RWPE2 (cell line): ENCODE measurements at regions not wholly inside any gene's neighbourhood (a gene's known extent, or its start where the extent isn't known, plus 50 kb on each side); places are given as distances from the start of the nearest gene placed in this dataset.

ENCODE experiments used
- ATAC-seq: fragments of 200-7000 bp; cut with Tn5 transposase; 3 replicates; pipeline ENCODE4 v1.9.1; 2021; ENCODE audit warnings: low read depth
- DNase-seq: peaks from one replicate; pipeline ENCODE4 v3.0.0-alpha.2; 2020; ENCODE audit warnings: low spot score
- H3K27ac ChIP-seq: fragments of 450-650 bp; 2 replicates; pipeline ENCODE4 v1.5.1; 2017; ENCODE audit warnings: mild to moderate bottlenecking; ENCODE audit not compliant: poor library complexity, severe bottlenecking
- H3K27me3 ChIP-seq: fragments of 250-450 bp; sonication (Bioruptor Pico); 2 replicates; pipeline ENCODE4 v1.5.1; 2021; ENCODE audit warnings: mild to moderate bottlenecking, moderate library complexity; ENCODE audit not compliant: insufficient read depth, poor library complexity, severe bottlenecking
- H3K36me3 ChIP-seq: fragments of 250-450 bp; sonication (Bioruptor Pico); 2 replicates; pipeline ENCODE4 v1.5.1; 2020; ENCODE audit warnings: low read depth, mild to moderate bottlenecking, moderate library complexity
- H3K4me1 ChIP-seq: fragments of 250-450 bp; sonication (Bioruptor Pico); 2 replicates; pipeline ENCODE4 v1.5.1; 2021; ENCODE audit warnings: mild to moderate bottlenecking, moderate library complexity; ENCODE audit not compliant: insufficient read depth, poor library complexity, severe bottlenecking
- H3K4me3 ChIP-seq: fragments of 250-450 bp; sonication (Bioruptor Pico); 2 replicates; pipeline ENCODE4 v1.5.1; 2021; ENCODE audit warnings: mild to moderate bottlenecking, moderate library complexity; ENCODE audit not compliant: severe bottlenecking
- H3K9me3 ChIP-seq: fragments of 250-450 bp; sonication (Bioruptor Pico); 2 replicates; pipeline ENCODE4 v1.5.1; 2021; ENCODE audit warnings: mild to moderate bottlenecking, moderate library complexity; ENCODE audit not compliant: severe bottlenecking
- TF ChIP-seq, protein P1 (sequence below): fragments of 450-650 bp; IDR thresholded peaks from one replicate; pipeline ENCODE4 v1.5.1; 2017; ENCODE audit warnings: mild to moderate bottlenecking, moderate library complexity; ENCODE audit not compliant: poor library complexity, severe bottlenecking

DNA sequence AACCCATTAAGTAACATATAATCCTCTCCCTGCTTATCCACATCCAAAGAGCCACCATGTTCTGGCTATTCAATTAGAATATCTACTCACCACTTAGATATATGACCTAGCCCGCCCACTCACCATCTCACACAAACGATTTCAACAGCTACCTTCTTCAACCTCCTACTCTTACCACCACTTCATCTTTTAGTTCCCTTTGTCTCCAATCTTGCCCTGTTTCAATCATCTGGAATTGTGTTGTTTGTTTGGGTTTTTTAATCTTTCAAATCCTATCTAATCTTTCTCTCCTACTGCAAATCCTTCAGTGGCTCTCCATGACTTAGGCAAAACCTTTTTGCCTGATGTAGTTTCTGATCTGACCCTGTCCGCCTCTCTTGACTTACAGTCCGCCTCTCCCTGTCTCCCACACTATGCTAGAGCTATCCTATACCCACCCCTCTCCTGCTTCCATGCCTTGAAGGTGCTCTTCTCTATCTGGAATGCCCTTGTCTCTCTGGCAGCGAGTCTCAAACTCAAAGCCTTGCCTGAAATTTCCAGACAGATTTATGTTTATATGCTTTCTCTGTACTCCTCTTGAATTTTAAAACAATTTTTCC is 161.0 kb upstream of the CRY1 start:
- DNase-seq (no peak), ATAC-seq (no peak)
- Histone ChIP-seq H3K27ac (no peak overlapping the region), H3K36me3 (no peaks in the 10 kb centered on the region), H3K27me3 (no peaks in the 10 kb centered on the region), H3K9me3 (no peaks in the 10 kb centered on the region), H3K4me1 (no peaks in the 10 kb centered on the region), H3K4me3 (no peak overlapping the region)
- TF ChIP-seq, protein P1, sequence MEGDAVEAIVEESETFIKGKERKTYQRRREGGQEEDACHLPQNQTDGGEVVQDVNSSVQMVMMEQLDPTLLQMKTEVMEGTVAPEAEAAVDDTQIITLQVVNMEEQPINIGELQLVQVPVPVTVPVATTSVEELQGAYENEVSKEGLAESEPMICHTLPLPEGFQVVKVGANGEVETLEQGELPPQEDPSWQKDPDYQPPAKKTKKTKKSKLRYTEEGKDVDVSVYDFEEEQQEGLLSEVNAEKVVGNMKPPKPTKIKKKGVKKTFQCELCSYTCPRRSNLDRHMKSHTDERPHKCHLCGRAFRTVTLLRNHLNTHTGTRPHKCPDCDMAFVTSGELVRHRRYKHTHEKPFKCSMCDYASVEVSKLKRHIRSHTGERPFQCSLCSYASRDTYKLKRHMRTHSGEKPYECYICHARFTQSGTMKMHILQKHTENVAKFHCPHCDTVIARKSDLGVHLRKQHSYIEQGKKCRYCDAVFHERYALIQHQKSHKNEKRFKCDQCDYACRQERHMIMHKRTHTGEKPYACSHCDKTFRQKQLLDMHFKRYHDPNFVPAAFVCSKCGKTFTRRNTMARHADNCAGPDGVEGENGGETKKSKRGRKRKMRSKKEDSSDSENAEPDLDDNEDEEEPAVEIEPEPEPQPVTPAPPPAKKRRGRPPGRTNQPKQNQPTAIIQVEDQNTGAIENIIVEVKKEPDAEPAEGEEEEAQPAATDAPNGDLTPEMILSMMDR, result no peak

DNA sequence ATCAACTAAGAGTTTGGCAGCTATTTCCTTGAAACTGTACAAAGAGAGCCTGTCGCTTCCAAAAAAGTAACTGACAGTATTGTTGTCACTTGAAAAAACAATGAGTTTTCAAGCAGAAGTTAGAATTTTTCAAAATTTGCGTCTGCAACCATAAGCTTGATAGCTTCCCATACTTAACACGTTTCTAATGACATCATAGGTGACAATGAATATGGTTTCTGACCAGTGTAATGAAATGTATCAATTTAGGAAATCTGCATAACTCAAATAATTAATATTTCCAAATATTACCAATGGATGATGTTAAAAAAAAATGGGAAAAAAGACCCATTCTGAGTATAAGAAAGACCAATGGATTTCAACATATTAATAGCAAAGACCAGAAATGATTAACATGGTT is 165.4 kb upstream of the CRY1 start:
- no peak overlapping the region for H3K4me3 ChIP-seq
- H3K9me3 ChIP-seq, result no peaks in the 10 kb centered on the region
- H3K4me1 ChIP-seq, result no peaks in the 10 kb centered on the region
- H3K27ac ChIP-seq, result no peak overlapping the region
- DNase-seq (no peak), ATAC-seq (no peak)
- TF ChIP-seq, protein P1, result no peak
- H3K36me3 ChIP-seq, result no peaks in the 10 kb centered on the region
- no peaks in the 10 kb centered on the region for H3K27me3 ChIP-seq

DNA sequence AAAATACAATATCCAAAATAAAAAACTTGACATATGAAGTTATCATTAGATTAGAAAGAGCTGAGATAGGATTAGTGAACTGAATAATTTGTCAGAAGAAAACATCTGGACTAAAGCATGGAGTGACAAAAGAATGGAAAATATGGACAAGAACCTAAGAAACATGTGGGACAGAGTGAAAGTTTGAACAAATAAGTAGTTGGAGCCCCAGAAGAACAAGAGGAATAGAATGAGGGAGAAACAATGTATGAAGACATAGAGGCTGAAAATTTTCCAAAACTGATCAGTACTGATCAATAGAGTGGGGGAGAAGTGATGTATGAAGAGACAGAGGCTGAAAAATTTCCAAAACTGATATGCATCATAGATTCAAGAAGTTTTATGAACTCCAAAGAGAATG is 170.6 kb upstream of the CRY1 start:
- no peak overlapping the region for H3K4me3 ChIP-seq
- no peaks in the 10 kb centered on the region for H3K9me3 ChIP-seq
- no peaks in the 10 kb centered on the region for H3K27me3 ChIP-seq
- H3K36me3 ChIP-seq, result no peaks in the 10 kb centered on the region
- H3K4me1 ChIP-seq, result no peaks in the 10 kb centered on the region
- no peak overlapping the region for H3K27ac ChIP-seq
- ATAC-seq (no peak), DNase-seq (no peak)
- TF ChIP-seq, protein P1, result no peak

DNA sequence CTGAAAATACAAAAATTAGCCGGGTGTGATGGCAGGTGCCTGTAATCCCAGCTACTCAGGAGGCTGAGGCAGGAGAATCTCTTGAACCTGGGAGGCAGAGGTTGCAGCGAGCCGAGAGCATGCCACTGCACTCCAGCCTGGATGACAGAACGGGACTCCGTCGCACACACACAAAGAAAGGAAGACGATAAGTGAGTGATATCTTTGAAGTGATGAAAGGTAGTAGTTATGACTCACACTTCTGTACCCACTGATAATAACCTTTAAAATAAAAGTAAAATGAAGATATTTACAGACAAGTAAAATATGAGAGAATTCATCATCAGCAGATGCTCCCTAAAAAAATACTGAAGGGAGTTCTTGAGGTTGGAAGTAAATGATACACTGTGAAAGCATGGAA is 171.3 kb upstream of the CRY1 start:
- Histone ChIP-seq H3K4me1 (no peaks in the 10 kb centered on the region), H3K27ac (no peak overlapping the region), H3K36me3 (no peaks in the 10 kb centered on the region), H3K27me3 (no peaks in the 10 kb centered on the region), H3K4me3 (no peak overlapping the region), H3K9me3 (no peaks in the 10 kb centered on the region)
- ATAC-seq (no peak), DNase-seq (no peak)
- TF ChIP-seq, protein P1, result no peak

DNA sequence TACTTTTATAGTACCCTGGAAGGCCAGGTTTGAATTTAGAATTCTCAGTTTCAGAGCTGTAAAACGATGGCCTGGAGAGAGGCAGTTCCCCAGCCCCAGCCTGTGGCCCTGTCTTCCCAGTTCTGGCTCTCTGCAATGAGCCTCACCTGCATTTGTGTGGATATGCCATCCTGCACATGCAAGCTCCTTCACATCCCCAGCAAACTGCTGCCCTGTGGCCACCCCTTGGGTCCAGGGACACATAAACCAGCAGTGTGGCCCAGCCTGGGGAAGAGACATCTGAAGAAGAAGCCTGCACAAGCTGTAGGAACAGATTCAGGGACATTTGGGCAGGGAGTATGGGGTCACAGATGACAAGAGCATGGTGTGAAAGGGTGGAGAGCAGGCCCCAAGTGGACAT is 174.3 kb upstream of the CRY1 start:
- TF ChIP-seq, protein P1, result no peak
- ATAC-seq, result no peak
- Histone ChIP-seq H3K4me3 (no peak overlapping the region), H3K27me3 (no peaks in the 10 kb centered on the region), H3K9me3 (no peaks in the 10 kb centered on the region), H3K4me1 (no peaks in the 10 kb centered on the region), H3K27ac (no peak overlapping the region), H3K36me3 (no peaks in the 10 kb centered on the region)
- DNase-seq, result no peak
